H1 (cell line): ENCODE measurements at regions not wholly inside any gene's neighbourhood (a gene's known extent, or its start where the extent isn't known, plus 50 kb on each side); places are given as distances from the start of the nearest gene placed in this dataset.

Experiments used
- CTCF ChIA-PET: fragments of 300-600 bp; sonication (Branson Sonifier 250); formaldehyde crosslinking; loops from one replicate; lab custom pipeline; 2021; ENCODE audit not compliant: partially characterized antibody; lab: Charles Lee
- POLR2A ChIA-PET: fragments of 300-600 bp; sonication (Branson Sonifier 250); formaldehyde crosslinking; loops from one replicate; lab custom pipeline; 2021; ENCODE audit warnings: inconsistent platforms; ENCODE audit not compliant: partially characterized antibody; lab: Charles Lee
- DNase-seq, 2 experiments: peaks; one replicate each; pipeline versions ENCODE4 v3.0.0 to v3.0.0-alpha.2; 2010 to 2022; ENCODE audit warnings: low spot score in 2 of 2, low read depth in 1 of 2, mixed read lengths in 1 of 2
- FAIRE-seq: peaks from 2 replicates; lab custom pipeline; 2011; peaks lifted over from hg19 to GRCh38; lab: Jason Lieb, UNC
- H2AFZ ChIP-seq: 2 replicates; pipeline ENCODE4 v1.8.1; 2012; ENCODE audit warnings: low read length, inconsistent platforms
- H2AK5ac ChIP-seq: 2 replicates; pipeline ENCODE4 v1.6.1; 2013; ENCODE audit warnings: low read depth, low read length
- H2BK120ac ChIP-seq: replicated peaks from 2 replicates; pipeline ENCODE3; 2013; ENCODE audit warnings: low read depth, low read length, inconsistent platforms
- H2BK12ac ChIP-seq: 2 replicates; pipeline ENCODE4 v1.6.1; 2013; ENCODE audit warnings: low read depth, low read length
- H2BK15ac ChIP-seq: 2 replicates; pipeline ENCODE4 v1.6.1; 2013; ENCODE audit warnings: low read length
- H2BK20ac ChIP-seq: 2 replicates; pipeline ENCODE4 v1.6.1; 2013; ENCODE audit warnings: low read length
- H2BK5ac ChIP-seq: 2 replicates; pipeline ENCODE4 v1.6.1; 2013; ENCODE audit warnings: low read depth, low read length
- H3K14ac ChIP-seq: 2 replicates; pipeline ENCODE4 v1.6.1; 2013; ENCODE audit warnings: inconsistent platforms; ENCODE audit not compliant: insufficient read length
- H3K18ac ChIP-seq: 2 replicates; pipeline ENCODE4 v1.6.1; 2013; ENCODE audit warnings: low read length; ENCODE audit errors: extremely low read depth
- H3K23ac ChIP-seq: 2 replicates; pipeline ENCODE4 v1.6.1; 2013; ENCODE audit warnings: inconsistent platforms; ENCODE audit not compliant: insufficient read length
- H3K23me2 ChIP-seq: 2 replicates; pipeline ENCODE4 v1.6.1; 2013; ENCODE audit warnings: low read depth, low read length
- H3K27ac ChIP-seq: 2 replicates; pipeline ENCODE4 v1.6.1; 2011; ENCODE audit warnings: low read depth, low read length, inconsistent platforms
- H3K27me3 ChIP-seq, 4 experiments: replicated peaks in 1 of 4; 1 replicate in 1 of 4; 2 replicates in 3 of 4; pipeline versions ENCODE4 v1.6.1 to v1.8.1; 2011 to 2013; ENCODE audit warnings: low read length in 3 of 4, mild to moderate bottlenecking in 3 of 4, inconsistent platforms in 2 of 4, mixed read lengths in 2 of 4, moderate library complexity in 1 of 4; ENCODE audit not compliant: control insufficient read depth in 3 of 4, insufficient read depth in 3 of 4; ENCODE audit errors: extremely low read depth in 1 of 4
- H3K36me3 ChIP-seq, 4 experiments: 2 replicates each; pipeline versions ENCODE4 v1.6.1 to v1.8.1; 2011 to 2013; ENCODE audit warnings: mild to moderate bottlenecking in 4 of 4, low read length in 3 of 4, moderate library complexity in 2 of 4, control low read depth in 1 of 4, inconsistent platforms in 1 of 4; ENCODE audit not compliant: insufficient read depth in 4 of 4, control insufficient read depth in 2 of 4
- H3K4ac ChIP-seq: replicated peaks from 2 replicates; pipeline ENCODE3; 2013; ENCODE audit warnings: low read length, low read depth, mixed read lengths, inconsistent platforms; ENCODE audit not compliant: insufficient read length
- H3K4me1 ChIP-seq, 4 experiments: replicated peaks in 1 of 4; 1 replicate in 1 of 4; 2 replicates in 3 of 4; pipeline versions ENCODE4 v1.6.1 to v1.8.1; 2011 to 2013; ENCODE audit warnings: low read length in 3 of 4, inconsistent platforms in 2 of 4, mixed read lengths in 1 of 4; ENCODE audit not compliant: insufficient read depth in 4 of 4, control insufficient read depth in 3 of 4
- H3K4me2 ChIP-seq, 2 experiments: 2 replicates each; pipeline versions ENCODE4 v1.6.1 to v1.8.1; 2011 to 2013; ENCODE audit warnings: low read depth in 2 of 2, low read length in 2 of 2, control low read depth in 1 of 2, inconsistent platforms in 1 of 2, mild to moderate bottlenecking in 1 of 2; ENCODE audit not compliant: insufficient read depth in 1 of 2
- H3K4me3 ChIP-seq, 4 experiments: fragments of 200-600, 300-600 bp in 1 of 4; sonication (generic), shearing (Covaris generic), sonication (Bioruptor Twin) in 1 of 4; 2 replicates each; pipeline versions ENCODE4 v1.5.1 to v1.8.1; 2011 to 2016; ENCODE audit warnings: low read length in 4 of 4, low read depth in 3 of 4, control low read depth in 2 of 4, inconsistent platforms in 2 of 4, mild to moderate bottlenecking in 2 of 4, mixed read lengths in 1 of 4, moderate library complexity in 1 of 4; ENCODE audit not compliant: insufficient read depth in 2 of 4; ENCODE audit errors: extremely low read depth in 1 of 4
- H3K56ac ChIP-seq: replicated peaks from 2 replicates; pipeline ENCODE3; 2013; ENCODE audit warnings: low read depth, mild to moderate bottlenecking, mixed read lengths, low read length, inconsistent platforms; ENCODE audit not compliant: insufficient read length
- H3K79me1 ChIP-seq: 2 replicates; pipeline ENCODE4 v1.6.1; 2013; ENCODE audit warnings: low read depth, low read length, control low read depth
- H3K79me2 ChIP-seq, 2 experiments: 2 replicates each; pipeline versions ENCODE4 v1.6.1 to v1.8.1; 2012 to 2013; ENCODE audit warnings: low read length in 2 of 2, mild to moderate bottlenecking in 2 of 2, inconsistent platforms in 1 of 2; ENCODE audit not compliant: insufficient read depth in 2 of 2, control insufficient read depth in 1 of 2
- H3K9ac ChIP-seq, 4 experiments: replicated peaks in 1 of 4; 1 replicate in 1 of 4; 2 replicates in 3 of 4; pipeline versions ENCODE4 v1.6.1 to v1.8.1; 2011 to 2013; ENCODE audit warnings: low read depth in 3 of 4, low read length in 3 of 4, control low read depth in 2 of 4, mild to moderate bottlenecking in 2 of 4, moderate library complexity in 2 of 4, inconsistent platforms in 1 of 4; ENCODE audit errors: extremely low read depth in 1 of 4
- H3K9me3 ChIP-seq, 2 experiments: 2 replicates each; pipeline versions ENCODE4 v1.6.1 to v1.8.1; 2012 to 2013; ENCODE audit warnings: mild to moderate bottlenecking in 2 of 2, moderate library complexity in 2 of 2, control low read depth in 1 of 2, inconsistent platforms in 1 of 2, low read depth in 1 of 2, low read length in 1 of 2, mixed read lengths in 1 of 2; ENCODE audit not compliant: insufficient read depth in 2 of 2
- H4K20me1 ChIP-seq, 2 experiments: replicated peaks in 1 of 2; 2 replicates each; pipeline versions ENCODE3 to v1.8.1; 2011 to 2013; ENCODE audit warnings: inconsistent platforms in 2 of 2, low read length in 2 of 2, mild to moderate bottlenecking in 1 of 2; ENCODE audit not compliant: insufficient read depth in 2 of 2, control insufficient read depth in 1 of 2
- H4K5ac ChIP-seq: 2 replicates; pipeline ENCODE4 v1.6.1; 2013; ENCODE audit warnings: low read length, low read depth, mixed read lengths, inconsistent platforms; ENCODE audit not compliant: insufficient read length
- H4K8ac ChIP-seq: 2 replicates; pipeline ENCODE4 v1.8.0; 2013; ENCODE audit warnings: mild to moderate bottlenecking, moderate library complexity, low read length, inconsistent platforms; ENCODE audit not compliant: insufficient read depth; ENCODE audit errors: extremely low read depth
- H4K91ac ChIP-seq: replicated peaks from 2 replicates; pipeline ENCODE3; 2013; ENCODE audit warnings: low read length, mixed read lengths, inconsistent platforms; ENCODE audit not compliant: insufficient read length
- FOSL1 ChIP-seq: IDR thresholded peaks from 2 replicates; pipeline ENCODE4 v1.6.1; 2011; ENCODE audit warnings: mild to moderate bottlenecking, low read depth, low read length, moderate library complexity; ENCODE audit not compliant: insufficient read depth
- JUND ChIP-seq: IDR thresholded peaks from 2 replicates; pipeline ENCODE4 v1.6.1; 2011; ENCODE audit warnings: mild to moderate bottlenecking, improper control_type of control experiment, low read length
- KDM1A ChIP-seq: fragments of 200-600, 300-600 bp; sonication (generic); IDR thresholded peaks from 2 replicates; pipeline ENCODE4 v1.7.1; 2016; ENCODE audit warnings: mild to moderate bottlenecking, low read length, borderline replicate concordance
- KDM4A ChIP-seq: IDR thresholded peaks from one replicate; pipeline ENCODE4 v1.7.1; 2012; ENCODE audit warnings: low read depth, mild to moderate bottlenecking, moderate library complexity, low read length, inconsistent platforms; ENCODE audit not compliant: severe bottlenecking
- MAFK ChIP-seq: IDR thresholded peaks from 2 replicates; pipeline ENCODE4 v1.6.1; 2012; ENCODE audit warnings: low read depth, mild to moderate bottlenecking, improper control_type of control experiment, low read length
- NANOG ChIP-seq: IDR thresholded peaks from 2 replicates; pipeline ENCODE4 v1.6.1; 2011; ENCODE audit warnings: low read length, low read depth, mild to moderate bottlenecking, inconsistent platforms; ENCODE audit not compliant: insufficient read depth, poor library complexity, severe bottlenecking
- POU5F1 ChIP-seq: IDR thresholded peaks from 2 replicates; pipeline ENCODE4 v1.6.1; 2011; ENCODE audit warnings: low read depth, mild to moderate bottlenecking, low read length, moderate library complexity
- WGBS, 2 experiments: shearing (Covaris generic) in 1 of 2; methylation state at CpG; one replicate each; pipeline versions ENCODE4 v1.1.6 to v1.1.7; 2013 to 2015; ENCODE audit warnings: low lambda C conversion rate in 2 of 2, mixed read lengths in 2 of 2, inconsistent platforms in 1 of 2, low coverage in 1 of 2, missing lambda C conversion rate in 1 of 2; ENCODE audit not compliant: insufficient replicate concordance in 2 of 2, insufficient coverage in 1 of 2, insufficient read length in 1 of 2; ENCODE audit errors: extremely low coverage in 1 of 2, missing lambda C conversion rate in 1 of 2; 5-methylcytosine and 5-hydroxymethylcytosine counted together
- TF ChIP-seq, protein P1 (sequence below): IDR thresholded peaks from 2 replicates; pipeline ENCODE4 v1.6.1; 2012; ENCODE audit warnings: low read length, inconsistent platforms
- TF ChIP-seq, protein P2 (sequence below): IDR thresholded peaks from 2 replicates; pipeline ENCODE4 v1.6.1; 2011; ENCODE audit warnings: low read length, improper control_type of control experiment

DNA sequence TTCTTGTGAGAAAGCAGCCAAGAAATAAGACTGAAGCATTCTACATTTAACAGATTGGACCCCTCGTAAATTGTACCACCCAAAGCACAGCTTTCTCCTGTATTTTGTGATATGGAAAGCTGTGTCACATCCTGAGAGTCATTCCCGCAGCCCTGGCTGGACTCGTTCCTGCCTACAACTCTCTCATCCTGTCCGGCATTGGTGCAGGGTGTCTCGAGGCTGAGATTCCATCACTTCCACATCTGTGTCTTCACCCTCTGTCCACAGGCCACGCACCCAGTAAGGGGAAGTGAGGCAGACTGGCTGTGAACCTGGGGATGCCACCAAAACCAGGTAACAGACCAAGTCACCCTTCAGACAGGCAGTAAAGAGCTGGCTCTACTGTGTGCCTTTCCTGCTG lies 146.2 kb upstream of the KLF6 start:
- Histone ChIP-seq H2BK15ac (no peak overlapping the region), H4K91ac (no peak overlapping the region), H2AK5ac (no peak overlapping the region), H3K9me3 (no peaks in the 10 kb centered on the region), H2BK12ac (peak overlapping the region; percentile 75; the same call in 1 of the 2 replicates), H3K23ac (no peak overlapping the region), H3K27me3 (no peaks in the 10 kb centered on the region), H2BK120ac (no peak overlapping the region), H3K9ac (no peak overlapping the region), H3K4me3 (no peak overlapping the region), H2AFZ (no peak overlapping the region), H3K79me1 (no peaks in the 10 kb centered on the region), H4K20me1 (no peaks in the 10 kb centered on the region), H3K18ac (no peak overlapping the region), H3K4ac (no peak overlapping the region), H3K79me2 (no peaks in the 10 kb centered on the region), H3K27ac (no peak overlapping the region), H4K8ac (no peak overlapping the region), H2BK20ac (no peak overlapping the region), H3K4me1 (peaks cover 0 to 3% (median 0%) of the 10 kb centered on the region in 4 experiments; a peak in 1 of 7 replicates), H3K4me2 (no peak overlapping the region), H3K14ac (no peak overlapping the region), H4K5ac (no peak overlapping the region), H3K36me3 (no peaks in the 10 kb centered on the region), H3K23me2 (no peaks in the 10 kb centered on the region), H2BK5ac (no peak overlapping the region), H3K56ac (no peak overlapping the region)
- no peak for DNase-seq
- CTCF ChIA-PET = no interaction called here
- POLR2A ChIA-PET = no interaction called here
- FAIRE-seq = no peak
- WGBS, 2 experiments = 97% methylated on average over 6 of the region's 6 CpGs; no CpG with 5 or more reads in 1 of the 2 experiments
- TF ChIP-seq JUND = no peak
- no peak for TF ChIP-seq MAFK
- TF ChIP-seq, protein P1, sequence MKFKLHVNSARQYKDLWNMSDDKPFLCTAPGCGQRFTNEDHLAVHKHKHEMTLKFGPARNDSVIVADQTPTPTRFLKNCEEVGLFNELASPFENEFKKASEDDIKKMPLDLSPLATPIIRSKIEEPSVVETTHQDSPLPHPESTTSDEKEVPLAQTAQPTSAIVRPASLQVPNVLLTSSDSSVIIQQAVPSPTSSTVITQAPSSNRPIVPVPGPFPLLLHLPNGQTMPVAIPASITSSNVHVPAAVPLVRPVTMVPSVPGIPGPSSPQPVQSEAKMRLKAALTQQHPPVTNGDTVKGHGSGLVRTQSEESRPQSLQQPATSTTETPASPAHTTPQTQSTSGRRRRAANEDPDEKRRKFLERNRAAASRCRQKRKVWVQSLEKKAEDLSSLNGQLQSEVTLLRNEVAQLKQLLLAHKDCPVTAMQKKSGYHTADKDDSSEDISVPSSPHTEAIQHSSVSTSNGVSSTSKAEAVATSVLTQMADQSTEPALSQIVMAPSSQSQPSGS = no peak
- TF ChIP-seq FOSL1 = no peak
- TF ChIP-seq KDM1A = no peak
- no peak for TF ChIP-seq KDM4A
- no peak for TF ChIP-seq POU5F1
- TF ChIP-seq, protein P2, sequence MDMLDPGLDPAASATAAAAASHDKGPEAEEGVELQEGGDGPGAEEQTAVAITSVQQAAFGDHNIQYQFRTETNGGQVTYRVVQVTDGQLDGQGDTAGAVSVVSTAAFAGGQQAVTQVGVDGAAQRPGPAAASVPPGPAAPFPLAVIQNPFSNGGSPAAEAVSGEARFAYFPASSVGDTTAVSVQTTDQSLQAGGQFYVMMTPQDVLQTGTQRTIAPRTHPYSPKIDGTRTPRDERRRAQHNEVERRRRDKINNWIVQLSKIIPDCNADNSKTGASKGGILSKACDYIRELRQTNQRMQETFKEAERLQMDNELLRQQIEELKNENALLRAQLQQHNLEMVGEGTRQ = no peak
- no peak for TF ChIP-seq NANOG
